Liver (tissue), 3 donors: ENCODE measurements at regions not wholly inside any gene's neighbourhood (a gene's known extent, or its start where the extent isn't known, plus 50 kb on each side); places are given as distances from the start of the nearest gene placed in this dataset.

Experiments used
- ATF3 ChIP-seq: IDR thresholded peaks from 2 replicates; pipeline ENCODE4 v1.6.1; 2016; ENCODE audit warnings: antibody characterized with exemption
- CTCF ChIP-seq: fragments of 150-350 bp; IDR thresholded peaks from 2 replicates; pipeline ENCODE4 v1.5.1; 2017; ENCODE audit warnings: improper control_type of control experiment, low read depth, low read length; ENCODE audit not compliant: missing input control
- FOXA1 ChIP-seq: IDR thresholded peaks from 2 replicates; pipeline ENCODE4 v1.6.1; 2016; ENCODE audit warnings: antibody characterized with exemption
- GABPA ChIP-seq, 2 donors: IDR thresholded peaks in 1 of 2; conservative IDR thresholded peaks in 1 of 2; 2 replicates each; pipeline ENCODE4 v1.6.1; 2016; ENCODE audit warnings: antibody characterized with exemption in 2 of 2, mild to moderate bottlenecking in 1 of 2, moderate library complexity in 1 of 2
- JUND ChIP-seq, 2 donors: IDR thresholded peaks; 2 replicates each; pipeline ENCODE4 v1.6.1; 2016; ENCODE audit warnings: antibody characterized with exemption in 2 of 2
- MAX ChIP-seq: IDR thresholded peaks from 2 replicates; pipeline ENCODE4 v1.6.1; 2016; ENCODE audit warnings: antibody characterized with exemption
- NR2F2 ChIP-seq: IDR thresholded peaks from 2 replicates; pipeline ENCODE4 v1.6.1; 2016; ENCODE audit warnings: antibody characterized with exemption
- RAD21 ChIP-seq, 2 donors: IDR thresholded peaks; 2 replicates each; pipeline ENCODE4 v1.6.1; 2016; ENCODE audit warnings: antibody characterized with exemption in 2 of 2, mild to moderate bottlenecking in 2 of 2
- RXRA ChIP-seq, 2 donors: IDR thresholded peaks; 2 replicates each; pipeline ENCODE4 v1.6.1; 2017 to 2018; ENCODE audit warnings: antibody characterized with exemption in 2 of 2, mild to moderate bottlenecking in 1 of 2
- SP1 ChIP-seq: IDR thresholded peaks from 2 replicates; pipeline ENCODE4 v1.6.1; 2018; ENCODE audit warnings: antibody characterized with exemption, mild to moderate bottlenecking
- TAF1 ChIP-seq: conservative IDR thresholded peaks from 2 replicates; pipeline ENCODE4 v1.6.1; 2016; ENCODE audit warnings: antibody characterized with exemption, mild to moderate bottlenecking
- YY1 ChIP-seq: IDR thresholded peaks from 2 replicates; pipeline ENCODE4 v1.6.1; 2016; ENCODE audit warnings: antibody characterized with exemption, mild to moderate bottlenecking
- ZBTB33 ChIP-seq: IDR thresholded peaks from 2 replicates; pipeline ENCODE4 v1.6.1; 2016; ENCODE audit warnings: antibody characterized with exemption
- TF ChIP-seq, protein P1 (sequence below): IDR thresholded peaks from 2 replicates; pipeline ENCODE4 v1.6.1; 2016; ENCODE audit warnings: antibody characterized with exemption, mild to moderate bottlenecking
- donor health status: healthy.
- donor health status: healthy.

DNA sequence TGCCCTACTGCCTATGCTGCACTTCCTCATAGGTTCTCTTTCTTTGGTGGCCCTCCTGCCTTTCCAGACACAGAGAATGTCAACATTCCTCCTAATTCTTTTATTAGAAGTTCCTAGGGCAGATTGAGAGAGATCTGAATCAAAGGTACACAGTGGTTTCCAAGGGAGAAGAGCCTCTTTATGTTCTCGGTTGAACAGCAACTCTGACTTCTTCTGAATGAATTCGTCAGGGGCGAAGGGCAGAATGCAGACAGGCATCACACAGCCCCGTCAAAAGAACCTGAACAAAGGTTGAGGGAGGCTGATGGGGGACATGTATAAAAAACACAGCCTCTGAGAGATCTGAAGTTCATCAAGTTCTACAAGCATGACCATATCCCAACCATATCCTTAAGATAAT, 68.1 kb upstream of the DTNBP1 start:
- TF ChIP-seq CTCF, result no peak
- TF ChIP-seq ZBTB33, result no peak
- no peak for TF ChIP-seq TAF1
- no peak for TF ChIP-seq JUND (IDR thresholded peaks at IDR 0.05)
- no peak for TF ChIP-seq MAX
- TF ChIP-seq SP1, result no peak
- TF ChIP-seq RXRA (IDR thresholded peaks at IDR 0.05), result no peak
- TF ChIP-seq, protein P1, sequence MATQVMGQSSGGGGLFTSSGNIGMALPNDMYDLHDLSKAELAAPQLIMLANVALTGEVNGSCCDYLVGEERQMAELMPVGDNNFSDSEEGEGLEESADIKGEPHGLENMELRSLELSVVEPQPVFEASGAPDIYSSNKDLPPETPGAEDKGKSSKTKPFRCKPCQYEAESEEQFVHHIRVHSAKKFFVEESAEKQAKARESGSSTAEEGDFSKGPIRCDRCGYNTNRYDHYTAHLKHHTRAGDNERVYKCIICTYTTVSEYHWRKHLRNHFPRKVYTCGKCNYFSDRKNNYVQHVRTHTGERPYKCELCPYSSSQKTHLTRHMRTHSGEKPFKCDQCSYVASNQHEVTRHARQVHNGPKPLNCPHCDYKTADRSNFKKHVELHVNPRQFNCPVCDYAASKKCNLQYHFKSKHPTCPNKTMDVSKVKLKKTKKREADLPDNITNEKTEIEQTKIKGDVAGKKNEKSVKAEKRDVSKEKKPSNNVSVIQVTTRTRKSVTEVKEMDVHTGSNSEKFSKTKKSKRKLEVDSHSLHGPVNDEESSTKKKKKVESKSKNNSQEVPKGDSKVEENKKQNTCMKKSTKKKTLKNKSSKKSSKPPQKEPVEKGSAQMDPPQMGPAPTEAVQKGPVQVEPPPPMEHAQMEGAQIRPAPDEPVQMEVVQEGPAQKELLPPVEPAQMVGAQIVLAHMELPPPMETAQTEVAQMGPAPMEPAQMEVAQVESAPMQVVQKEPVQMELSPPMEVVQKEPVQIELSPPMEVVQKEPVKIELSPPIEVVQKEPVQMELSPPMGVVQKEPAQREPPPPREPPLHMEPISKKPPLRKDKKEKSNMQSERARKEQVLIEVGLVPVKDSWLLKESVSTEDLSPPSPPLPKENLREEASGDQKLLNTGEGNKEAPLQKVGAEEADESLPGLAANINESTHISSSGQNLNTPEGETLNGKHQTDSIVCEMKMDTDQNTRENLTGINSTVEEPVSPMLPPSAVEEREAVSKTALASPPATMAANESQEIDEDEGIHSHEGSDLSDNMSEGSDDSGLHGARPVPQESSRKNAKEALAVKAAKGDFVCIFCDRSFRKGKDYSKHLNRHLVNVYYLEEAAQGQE, result no peak
- no peak for TF ChIP-seq RAD21 (IDR thresholded peaks at IDR 0.05)
- TF ChIP-seq NR2F2, result no peak
- TF ChIP-seq GABPA (IDR thresholded peaks at IDR 0.05 in 1 of 2, conservative IDR thresholded peaks at IDR 0.05 in 1 of 2), result no peak
- TF ChIP-seq YY1, result no peak
- TF ChIP-seq FOXA1, result no peak
- no peak for TF ChIP-seq ATF3
